H9 (cell line): ENCODE measurements at regions not wholly inside any gene's neighbourhood (a gene's known extent, or its start where the extent isn't known, plus 50 kb on each side); places are given as distances from the start of the nearest gene placed in this dataset.
A peak's percentile ranks its signal among the peaks of the same experiment; 100 is the strongest.

Experiments used
- DNase-seq: peaks from one replicate; pipeline ENCODE4 v3.0.0-alpha.2; 2017
- H2AFZ ChIP-seq: one replicate; pipeline ENCODE4 v1.6.1; 2013; ENCODE audit warnings: mild to moderate bottlenecking, low read length, control low read depth, moderate library complexity
- H2AK5ac ChIP-seq: 2 replicates; pipeline ENCODE4 v1.6.1; 2013; ENCODE audit warnings: low read length, control low read depth, mixed read lengths; ENCODE audit not compliant: insufficient read length
- H2BK120ac ChIP-seq: one replicate; pipeline ENCODE4 v1.6.1; 2013; ENCODE audit warnings: low read depth, mild to moderate bottlenecking, low read length, control low read depth, inconsistent platforms; ENCODE audit not compliant: poor library complexity, severe bottlenecking
- H2BK12ac ChIP-seq: 2 replicates; pipeline ENCODE4 v1.6.1; 2013; ENCODE audit warnings: low read length, control low read depth, mixed read lengths, low read depth; ENCODE audit not compliant: insufficient read length
- H2BK15ac ChIP-seq: 2 replicates; pipeline ENCODE4 v1.6.1; 2013; ENCODE audit warnings: low read depth, low read length, control low read depth
- H2BK20ac ChIP-seq: one replicate; pipeline ENCODE4 v1.6.1; 2013; ENCODE audit warnings: low read depth, mild to moderate bottlenecking, low read length, control low read depth, inconsistent platforms; ENCODE audit not compliant: poor library complexity, severe bottlenecking
- H2BK5ac ChIP-seq: 2 replicates; pipeline ENCODE4 v1.6.1; 2013; ENCODE audit warnings: low read length, control low read depth, mixed read lengths; ENCODE audit not compliant: insufficient read length
- H3K14ac ChIP-seq: 2 replicates; pipeline ENCODE4 v1.6.1; 2013; ENCODE audit warnings: low read length, control low read depth; ENCODE audit not compliant: insufficient read depth
- H3K18ac ChIP-seq: 2 replicates; pipeline ENCODE4 v1.6.1; 2013; ENCODE audit warnings: low read depth, mild to moderate bottlenecking, mixed read lengths, low read length, control low read depth; ENCODE audit not compliant: insufficient read length
- H3K23ac ChIP-seq: 2 replicates; pipeline ENCODE4 v1.6.1; 2013; ENCODE audit warnings: low read length, control low read depth, mixed read lengths, low read depth; ENCODE audit not compliant: insufficient read length
- H3K23me2 ChIP-seq: 2 replicates; pipeline ENCODE4 v1.6.1; 2013; ENCODE audit warnings: low read depth, mild to moderate bottlenecking, mixed read lengths, low read length, control low read depth; ENCODE audit not compliant: insufficient read length, poor library complexity, severe bottlenecking
- H3K27ac ChIP-seq: 2 replicates; pipeline ENCODE4 v1.5.1; 2013; ENCODE audit warnings: low read length, control low read depth, mixed read lengths, low read depth; ENCODE audit not compliant: insufficient read length
- H3K27me3 ChIP-seq: 2 replicates; pipeline ENCODE4 v1.6.1; 2013; ENCODE audit warnings: low read length, control low read depth, inconsistent platforms; ENCODE audit not compliant: insufficient read depth
- H3K4ac ChIP-seq: 2 replicates; pipeline ENCODE4 v1.6.1; 2013; ENCODE audit warnings: low read depth, mild to moderate bottlenecking, control low read depth, inconsistent platforms, low read length, moderate library complexity
- H3K4me1 ChIP-seq: 2 replicates; pipeline ENCODE4 v1.6.1; 2013; ENCODE audit warnings: low read length, control low read depth, inconsistent platforms; ENCODE audit not compliant: insufficient read depth
- H3K4me2 ChIP-seq: 2 replicates; pipeline ENCODE4 v1.6.1; 2013; ENCODE audit warnings: low read length, control low read depth, mixed read lengths; ENCODE audit not compliant: insufficient read length, insufficient read depth
- H3K56ac ChIP-seq: 2 replicates; pipeline ENCODE4 v1.6.1; 2013; ENCODE audit warnings: low read depth, mild to moderate bottlenecking, mixed read lengths, low read length, control low read depth; ENCODE audit not compliant: insufficient read length
- H3K79me1 ChIP-seq: 2 replicates; pipeline ENCODE4 v1.6.1; 2013; ENCODE audit warnings: low read depth, mild to moderate bottlenecking, moderate library complexity, low read length, control low read depth, inconsistent platforms; ENCODE audit not compliant: insufficient read depth, poor library complexity, severe bottlenecking
- H3K79me2 ChIP-seq: 2 replicates; pipeline ENCODE4 v1.6.1; 2013; ENCODE audit warnings: low read length, control low read depth, inconsistent platforms; ENCODE audit not compliant: insufficient read depth
- H3K9ac ChIP-seq: 2 replicates; pipeline ENCODE4 v1.6.1; 2013; ENCODE audit warnings: low read length, control low read depth, mixed read lengths; ENCODE audit not compliant: insufficient read length; ENCODE audit errors: extremely low read depth
- H3K9me3 ChIP-seq: one replicate; pipeline ENCODE4 v1.6.1; 2013; ENCODE audit warnings: low read depth, low read length, inconsistent platforms; ENCODE audit not compliant: control insufficient read depth
- H3T11ph ChIP-seq: one replicate; pipeline ENCODE4 v1.6.1; 2013; ENCODE audit warnings: mild to moderate bottlenecking, low read length, control low read depth, inconsistent platforms
- H4K20me1 ChIP-seq: one replicate; pipeline ENCODE4 v1.6.1; 2013; ENCODE audit not compliant: control insufficient read depth, insufficient read length, insufficient read depth
- H4K5ac ChIP-seq: 2 replicates; pipeline ENCODE4 v1.6.1; 2013; ENCODE audit warnings: low read depth, mild to moderate bottlenecking, mixed read lengths, low read length, control low read depth; ENCODE audit not compliant: insufficient read length
- H4K8ac ChIP-seq: replicated peaks from 2 replicates; pipeline ENCODE4 v1.6.1; 2013; ENCODE audit warnings: low read length, control low read depth, mixed read lengths, low read depth; ENCODE audit not compliant: insufficient read length
- H4K91ac ChIP-seq: 2 replicates; pipeline ENCODE4 v1.6.1; 2013; ENCODE audit warnings: low read depth, mild to moderate bottlenecking, moderate library complexity, mixed read lengths, low read length, control low read depth; ENCODE audit not compliant: insufficient read length
- H3K27ac Mint-ChIP-seq, 3 experiments: 2 replicates in 2 of 3; 3 replicates in 1 of 3; pipeline ENCODE4 v1.8.0; 2020 to 2021; ENCODE audit warnings: mixed read lengths in 3 of 3, mild to moderate bottlenecking in 1 of 3, moderate library complexity in 1 of 3
- H3K27me3 Mint-ChIP-seq: 2 replicates; pipeline ENCODE4 v1.8.0; 2021; ENCODE audit warnings: low read depth, mild to moderate bottlenecking, moderate library complexity, mixed read lengths
- H3K36me3 Mint-ChIP-seq, 3 experiments: 2 replicates in 2 of 3; 3 replicates in 1 of 3; pipeline ENCODE4 v1.8.0; 2020 to 2021; ENCODE audit warnings: low read depth in 3 of 3, mixed read lengths in 3 of 3; ENCODE audit not compliant: insufficient read depth in 1 of 3
- H3K4me1 Mint-ChIP-seq, 2 experiments: 2 replicates each; pipeline ENCODE4 v1.8.0; 2020; ENCODE audit warnings: mixed read lengths in 2 of 2
- H3K4me3 Mint-ChIP-seq, 2 experiments: 2 replicates in 1 of 2; 3 replicates in 1 of 2; pipeline ENCODE4 v1.8.0; 2020 to 2021; ENCODE audit warnings: mild to moderate bottlenecking in 2 of 2, mixed read lengths in 2 of 2, moderate library complexity in 1 of 2
- H3K9me3 Mint-ChIP-seq, 2 experiments: 2 replicates in 1 of 2; 3 replicates in 1 of 2; pipeline ENCODE4 v1.8.0; 2020; ENCODE audit warnings: mild to moderate bottlenecking in 2 of 2, mixed read lengths in 2 of 2, moderate library complexity in 1 of 2
- CTCF ChIP-seq: fragments of 200-600 bp; sonication (generic); conservative IDR thresholded peaks from 3 replicates; pipeline ENCODE4 v1.8.0; 2021; ENCODE audit warnings: antibody characterized with exemption, mild to moderate bottlenecking
- WGBS: extraction: QIAGEN DNeasy Blood & Tissue Kit; methylation state at CpG from one replicate; pipeline ENCODE4 v1.1.7; 2013; ENCODE audit warnings: missing lambda C conversion rate, low lambda C conversion rate, mixed read lengths; ENCODE audit not compliant: insufficient read length; ENCODE audit errors: extremely low coverage; 5-methylcytosine and 5-hydroxymethylcytosine counted together

- Histone ChIP-seq H3K9ac (no peak overlapping the region), H4K8ac (no peak overlapping the region), H3K18ac (no peak overlapping the region), H3K9me3 (no peaks in the 10 kb centered on the region), H2BK20ac (no peak overlapping the region), H2BK5ac (no peak overlapping the region), H4K91ac (no peak overlapping the region), H2BK120ac (no peak overlapping the region), H3K27me3 (no peaks in the 10 kb centered on the region), H4K5ac (no peak overlapping the region), H2BK15ac (no peak overlapping the region), H3K4me2 (no peak overlapping the region), H4K20me1 (peaks cover 4% of the 10 kb centered on the region), H3K14ac (no peak overlapping the region), H2AFZ (no peak overlapping the region), H3K4ac (no peak overlapping the region), H3T11ph (no peak overlapping the region), H3K23me2 (no peaks in the 10 kb centered on the region), H3K56ac (no peak overlapping the region), H2BK12ac (no peak overlapping the region), H2AK5ac (no peak overlapping the region), H3K79me1 (peaks cover 14% of the 10 kb centered on the region), H3K4me1 (peaks cover 9% of the 10 kb centered on the region; the same call in 1 of the 2 replicates), H3K79me2 (peaks cover 14% of the 10 kb centered on the region; the same call in 1 of the 2 replicates), H3K23ac (no peak overlapping the region), H3K27ac (no peak overlapping the region)
- no CpG with 5 or more reads among the region's 8 CpGs for WGBS
- no peak for DNase-seq
- peak overlapping the region in 1 of 2 experiments; percentile 54; a peak in 1 of 5 replicates for H3K4me3 Mint-ChIP-seq
- peak overlapping the region in 2 of 3 experiments; percentile 46 to 82; a peak in 6 of 7 replicates for H3K27ac Mint-ChIP-seq
- TF ChIP-seq CTCF: no peak
- H3K36me3 Mint-ChIP-seq: peaks cover 4 to 9% (median 6%) of the 10 kb centered on the region in 3 experiments; a peak in 3 of 7 replicates
- H3K9me3 Mint-ChIP-seq: no peaks in the 10 kb centered on the region; a peak in 1 of 5 replicates
- H3K27me3 Mint-ChIP-seq: no peaks in the 10 kb centered on the region
- H3K4me1 Mint-ChIP-seq: peaks cover 62 to 85% of the 10 kb centered on the region in 2 experiments
These were observed 245.9 kb downstream of the SEC14L1 start for GRCh38 chr17:77386502-77387192.
